Common myeloid progenitor, CD34-positive (primary cell): ENCODE measurements at regions not wholly inside any gene's neighbourhood (a gene's known extent, or its start where the extent isn't known, plus 50 kb on each side); places are given as distances from the start of the nearest gene placed in this dataset.

ENCODE experiments used
- CTCF ChIA-PET: fragments of 350-600 bp; sonication (Branson Sonifier 250); formaldehyde crosslinking; loops from one replicate; lab custom pipeline; 2021; ENCODE audit warnings: antibody characterized with exemption; lab: Charles Lee
- POLR2A ChIA-PET: fragments of 350-600 bp; sonication (Branson Sonifier 250); formaldehyde crosslinking; loops from one replicate; lab custom pipeline; 2021; ENCODE audit warnings: antibody characterized with exemption; lab: Charles Lee
- DNase-seq, 3 donors: peaks; one replicate each; pipeline versions ENCODE4 v3.0.0 to v3.0.0-alpha.2; 2013
- H3K27ac ChIP-seq, 2 experiments: 1 replicate in 1 of 2; 2 replicates in 1 of 2; pipeline ENCODE4 v1.7.0; 2013; ENCODE audit warnings: inconsistent platforms in 2 of 2, low read length in 2 of 2, mild to moderate bottlenecking in 2 of 2, low read depth in 1 of 2, moderate library complexity in 1 of 2; ENCODE audit not compliant: severe bottlenecking in 2 of 2, insufficient read depth in 1 of 2, poor library complexity in 1 of 2
- H3K27me3 ChIP-seq, 5 experiments: replicated peaks in 2 of 5; 1 replicate in 3 of 5; 2 replicates in 2 of 5; pipeline versions ENCODE4 v1.6.1 to v1.7.0; 2013; ENCODE audit warnings: low read length in 4 of 5, mild to moderate bottlenecking in 2 of 5, moderate library complexity in 2 of 5, inconsistent platforms in 1 of 5; ENCODE audit not compliant: insufficient read depth in 5 of 5, control insufficient read depth in 4 of 5
- H3K36me3 ChIP-seq, 4 experiments: 1 replicate in 2 of 4; 2 replicates in 2 of 4; pipeline versions ENCODE4 v1.6.1 to v1.7.0; 2013; ENCODE audit warnings: low read length in 3 of 4, control low read depth in 1 of 4, mild to moderate bottlenecking in 1 of 4; ENCODE audit not compliant: control insufficient read depth in 4 of 4, insufficient read depth in 4 of 4
- H3K4me1 ChIP-seq, 4 experiments: 1 replicate in 3 of 4; 2 replicates in 1 of 4; pipeline versions ENCODE4 v1.6.1 to v1.7.1; 2013; ENCODE audit warnings: low read length in 3 of 4, mild to moderate bottlenecking in 3 of 4, control low read depth in 1 of 4, inconsistent platforms in 1 of 4, moderate library complexity in 1 of 4; ENCODE audit not compliant: control insufficient read depth in 4 of 4, insufficient read depth in 4 of 4; ENCODE audit errors: control extremely low read depth in 1 of 4
- H3K4me3 ChIP-seq, 7 experiments: 1 replicate in 4 of 7; 2 replicates in 3 of 7; pipeline versions ENCODE4 v1.5.1 to v1.7.0; 2013; ENCODE audit warnings: mild to moderate bottlenecking in 7 of 7, low read length in 6 of 7, moderate library complexity in 6 of 7, inconsistent platforms in 2 of 7, low read depth in 2 of 7, control low read depth in 1 of 7; ENCODE audit not compliant: insufficient read depth in 4 of 7, control insufficient read depth in 1 of 7; ENCODE audit errors: extremely low read depth in 1 of 7
- H3K9me3 ChIP-seq, 5 experiments: 1 replicate in 4 of 5; 2 replicates in 1 of 5; pipeline versions ENCODE4 v1.6.1 to v1.7.1; 2013; ENCODE audit warnings: low read length in 4 of 5, mild to moderate bottlenecking in 2 of 5, inconsistent platforms in 1 of 5, low read depth in 1 of 5, moderate library complexity in 1 of 5; ENCODE audit not compliant: control insufficient read depth in 4 of 5, insufficient read depth in 2 of 5; ENCODE audit errors: control extremely low read depth in 1 of 5
- WGBS: methylation state at CpG from one replicate; pipeline ENCODE4 v1.1.5; 2013; ENCODE audit not compliant: insufficient coverage; 5-methylcytosine and 5-hydroxymethylcytosine counted together

DNA sequence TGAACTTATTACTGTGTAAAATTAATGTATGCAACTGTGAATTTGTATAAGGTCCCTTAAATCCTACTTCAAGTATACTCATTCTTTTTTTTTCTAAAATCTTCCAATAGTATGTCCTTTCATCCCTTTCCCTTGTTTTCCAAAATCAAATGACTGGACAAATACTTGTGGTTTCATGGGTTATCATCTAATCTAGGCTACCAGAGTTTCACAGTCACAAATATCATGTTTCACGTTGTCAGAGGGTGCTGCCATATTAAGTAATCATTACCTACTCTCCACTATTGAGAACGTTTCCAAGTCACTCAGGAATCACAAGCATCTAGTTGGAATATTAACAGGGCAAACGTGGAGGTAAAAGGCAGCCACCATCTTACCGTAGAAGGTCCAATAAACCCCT lies 1235.0 kb upstream of the TENM3 start:
- no peaks in the 10 kb centered on the region for H3K4me1 ChIP-seq
- no peaks in the 10 kb centered on the region for H3K36me3 ChIP-seq
- no peak overlapping the region for H3K4me3 ChIP-seq
- H3K27ac ChIP-seq: no peak overlapping the region
- CTCF ChIA-PET: no interaction called here
- DNase-seq: no peak
- 100% methylated on average over 2 of the region's 4 CpGs for WGBS
- no peaks in the 10 kb centered on the region for H3K27me3 ChIP-seq
- no peaks in the 10 kb centered on the region for H3K9me3 ChIP-seq
- POLR2A ChIA-PET: no interaction called here

DNA sequence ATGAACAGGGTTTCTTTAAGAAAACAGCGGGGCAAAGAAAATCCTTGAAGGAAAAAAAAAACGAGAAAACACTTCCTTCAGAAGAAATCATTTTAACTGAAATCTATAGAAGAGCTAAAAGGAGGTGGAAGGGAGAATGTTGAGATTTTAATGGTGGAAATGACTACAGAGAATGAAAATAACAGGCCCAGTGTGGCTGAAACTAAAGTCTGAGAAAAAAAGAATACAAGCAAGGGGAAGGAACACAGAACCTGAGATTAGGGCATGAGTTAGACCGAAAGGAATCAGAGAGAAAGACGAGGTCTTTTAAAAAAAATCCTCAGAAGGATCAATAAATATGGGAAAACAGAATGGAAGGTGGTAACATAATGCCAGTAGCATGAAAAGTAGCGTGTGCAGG lies 1230.0 kb upstream of the TENM3 start:
- Histone ChIP-seq H3K4me3 (no peak overlapping the region), H3K27ac (no peak overlapping the region), H3K36me3 (no peaks in the 10 kb centered on the region), H3K9me3 (peaks cover 0 to 1% (median 0%) of the 10 kb centered on the region in 5 experiments), H3K4me1 (no peaks in the 10 kb centered on the region), H3K27me3 (no peaks in the 10 kb centered on the region)
- WGBS: 100% methylated on average over 3 of the region's 5 CpGs
- ChIA-PET POLR2A (no interaction called here), CTCF (no interaction called here)
- no peak for DNase-seq

GRCh38 chr4:181017038-181017437 lies 1226.2 kb upstream of the TENM3 start:
- DNase-seq: no peak
- WGBS: 57% methylated on average over 1 of the region's 5 CpGs
- Histone ChIP-seq H3K27me3 (no peaks in the 10 kb centered on the region), H3K9me3 (peaks cover 0 to 1% (median 0%) of the 10 kb centered on the region in 5 experiments), H3K4me1 (no peaks in the 10 kb centered on the region), H3K36me3 (no peaks in the 10 kb centered on the region), H3K4me3 (no peak overlapping the region), H3K27ac (no peak overlapping the region)
- ChIA-PET CTCF (no interaction called here), POLR2A (no interaction called here)

GRCh38 chr4:181018472-181018871 lies 1224.7 kb upstream of the TENM3 start:
- CTCF ChIA-PET: no interaction called here
- POLR2A ChIA-PET: no interaction called here
- 81% methylated on average over 4 of the region's 4 CpGs for WGBS

DNA sequence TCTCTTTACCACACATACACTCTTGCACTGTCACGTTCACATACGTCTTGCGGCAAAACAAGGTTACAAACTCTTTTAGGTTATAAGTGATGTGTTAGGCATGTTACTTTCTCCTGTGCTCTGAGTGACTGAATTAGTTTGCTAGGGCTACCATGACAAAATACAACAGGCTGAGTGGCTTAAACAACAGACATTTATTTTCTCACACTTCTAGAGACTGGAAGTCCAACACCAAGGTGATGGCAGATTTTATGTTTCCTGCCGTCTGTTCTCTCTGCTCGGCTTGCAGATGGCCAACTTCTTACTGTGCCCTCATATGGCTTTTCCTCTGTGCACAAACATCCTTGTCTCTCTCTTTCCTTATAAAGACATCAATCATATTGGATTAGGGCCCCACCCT lies 1224.3 kb upstream of the TENM3 start:
- no peaks in the 10 kb centered on the region for H3K36me3 ChIP-seq
- POLR2A ChIA-PET: no interaction called here
- CTCF ChIA-PET: no interaction called here
- H3K27ac ChIP-seq: no peak overlapping the region
- no peaks in the 10 kb centered on the region for H3K4me1 ChIP-seq
- DNase-seq: no peak
- no peak overlapping the region for H3K4me3 ChIP-seq
- H3K9me3 ChIP-seq: peaks cover 0 to 1% (median 0%) of the 10 kb centered on the region in 5 experiments
- no peaks in the 10 kb centered on the region for H3K27me3 ChIP-seq
- 58% methylated on average over 2 of the region's 5 CpGs for WGBS

More at GRCh38 chr4:181018472-181018871, 1224.7 kb upstream of the TENM3 start:
- H3K4me3 ChIP-seq: no peak overlapping the region
- no peaks in the 10 kb centered on the region for H3K27me3 ChIP-seq
- no peak for DNase-seq
- no peaks in the 10 kb centered on the region for H3K4me1 ChIP-seq
- H3K27ac ChIP-seq: no peak overlapping the region
- H3K36me3 ChIP-seq: no peaks in the 10 kb centered on the region
- peaks cover 0 to 1% (median 0%) of the 10 kb centered on the region in 5 experiments for H3K9me3 ChIP-seq

DNA sequence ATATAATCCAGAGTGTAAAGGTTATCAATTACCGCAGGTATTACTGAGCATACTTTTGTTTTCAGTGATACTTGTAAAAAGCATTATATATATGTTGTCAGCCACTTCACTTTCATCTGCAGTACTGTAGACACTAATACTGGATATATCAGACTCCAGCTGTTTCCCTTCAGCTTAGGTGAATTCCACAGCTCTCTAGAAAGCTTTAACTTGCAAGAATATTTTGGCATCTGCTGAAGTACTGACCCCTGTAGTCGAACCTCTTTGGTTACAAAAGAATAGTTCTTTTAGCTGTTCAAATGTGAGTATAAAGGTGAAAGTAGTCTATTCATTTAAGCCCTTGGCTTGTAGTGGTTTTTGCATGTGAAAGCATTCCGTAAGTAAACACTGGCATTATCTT lies 1222.7 kb upstream of the TENM3 start:
- Histone ChIP-seq H3K36me3 (no peaks in the 10 kb centered on the region), H3K4me3 (no peak overlapping the region), H3K4me1 (no peaks in the 10 kb centered on the region), H3K27me3 (no peaks in the 10 kb centered on the region), H3K9me3 (no peaks in the 10 kb centered on the region), H3K27ac (no peak overlapping the region)
- ChIA-PET POLR2A (no interaction called here), CTCF (interaction anchor here (0.6 kb wide), 1 partner anchor 1688 kb away, joined by 3 read pairs; no protein-coding TSS in a partner anchor)
- DNase-seq: no peak
- WGBS: 83% methylated on average over 1 of the region's 3 CpGs

GRCh38 chr4:181021213-181021612 lies 1222.0 kb upstream of the TENM3 start:
- ChIA-PET CTCF (no interaction called here), POLR2A (no interaction called here)
- H3K27me3 ChIP-seq: no peaks in the 10 kb centered on the region
- H3K4me3 ChIP-seq: no peak overlapping the region
- H3K9me3 ChIP-seq: no peaks in the 10 kb centered on the region
- H3K27ac ChIP-seq: no peak overlapping the region
- H3K36me3 ChIP-seq: no peaks in the 10 kb centered on the region
- no peaks in the 10 kb centered on the region for H3K4me1 ChIP-seq
- DNase-seq: no peak
- WGBS: 100% methylated on average over 1 of the region's 1 CpG
